SK-N-SH (cell line): ENCODE measurements at regions not wholly inside any gene's neighbourhood (a gene's known extent, or its start where the extent isn't known, plus 50 kb on each side); places are given as distances from the start of the nearest gene placed in this dataset.

ENCODE experiments used
- CTCF ChIA-PET: fragments of 300-600, 350-600 bp; formaldehyde crosslinking; extraction: SDS; loops from one replicate; lab custom pipeline; 2021; lab: Yijun Ruan, JAX
- POLR2A ChIA-PET: fragments of 350-600 bp; sonication (Branson Sonifier 250); formaldehyde crosslinking; extraction: SDS; loops from one replicate; lab custom pipeline; 2020; ENCODE audit warnings: antibody characterized with exemption, inconsistent platforms; lab: Yijun Ruan, JAX
- DNase-seq: peaks from one replicate; pipeline ENCODE4 v3.0.0; 2012
- H2AFZ ChIP-seq: fragments of 200-600 bp; sonication (generic); 2 replicates; pipeline ENCODE4 v1.8.1; 2016; ENCODE audit warnings: antibody characterized with exemption, mild to moderate bottlenecking, low read depth
- H3F3A ChIP-seq: fragments of 200-600 bp; sonication (generic); replicated peaks from 2 replicates; pipeline ENCODE3; 2016; ENCODE audit warnings: antibody characterized with exemption, mild to moderate bottlenecking; ENCODE audit not compliant: insufficient read depth
- H3K27ac ChIP-seq, 2 experiments: fragments of 200-500 bp in 1 of 2; fragments of 200-600 bp in 1 of 2; sonication (Bioruptor generic) in 1 of 2; sonication (generic), shearing (Covaris generic) in 1 of 2; 2 replicates each; pipeline versions ENCODE4 v1.5.1 to v1.6.1; 2014 to 2016; ENCODE audit warnings: low read depth in 2 of 2, inconsistent platforms in 1 of 2, low read length in 1 of 2, mild to moderate bottlenecking in 1 of 2, mixed read lengths in 1 of 2
- H3K27me3 ChIP-seq: fragments of 200-600 bp; sonication (generic), shearing (Covaris generic); 2 replicates; pipeline ENCODE4 v1.6.1; 2016; ENCODE audit warnings: mixed run types; ENCODE audit not compliant: insufficient read depth
- H3K36me3 ChIP-seq, 2 experiments: fragments of 200-500 bp in 1 of 2; fragments of 200-600 bp in 1 of 2; sonication (Bioruptor generic) in 1 of 2; sonication (generic) in 1 of 2; replicated peaks in 1 of 2; 2 replicates each; pipeline versions ENCODE3 to v1.5.1; 2014 to 2016; ENCODE audit warnings: low read length in 1 of 2, mild to moderate bottlenecking in 1 of 2; ENCODE audit not compliant: insufficient read depth in 2 of 2, control insufficient read depth in 1 of 2
- H3K4me1 ChIP-seq, 2 experiments: fragments of 200-500 bp in 1 of 2; fragments of 200-600 bp in 1 of 2; sonication (Bioruptor generic) in 1 of 2; sonication (generic), shearing (Covaris generic) in 1 of 2; 2 replicates each; pipeline versions ENCODE4 v1.5.1 to v1.6.1; 2014 to 2016; ENCODE audit warnings: low read depth in 1 of 2, low read length in 1 of 2, mixed run types in 1 of 2; ENCODE audit not compliant: insufficient read depth in 2 of 2, control insufficient read depth in 1 of 2
- H3K4me2 ChIP-seq: fragments of 200-600 bp; sonication (generic), shearing (Covaris generic); 2 replicates; pipeline ENCODE4 v1.6.1; 2017; ENCODE audit warnings: mixed run types
- H3K4me3 ChIP-seq, 2 experiments: fragments of 200-500 bp in 1 of 2; fragments of 200-600 bp in 1 of 2; sonication (Bioruptor generic) in 1 of 2; sonication (generic), shearing (Covaris generic) in 1 of 2; 2 replicates each; pipeline versions ENCODE4 v1.5.1 to v1.8.1; 2014 to 2016; ENCODE audit warnings: low read depth in 2 of 2, inconsistent platforms in 1 of 2, low read length in 1 of 2, mild to moderate bottlenecking in 1 of 2, mixed read lengths in 1 of 2, moderate library complexity in 1 of 2
- H3K79me2 ChIP-seq: fragments of 200-600 bp; sonication (generic); 2 replicates; pipeline ENCODE4 v1.8.1; 2017; ENCODE audit warnings: mild to moderate bottlenecking; ENCODE audit not compliant: insufficient read depth
- H3K9ac ChIP-seq: fragments of 200-600 bp; sonication (generic); 2 replicates; pipeline ENCODE4 v1.6.1; 2017; ENCODE audit warnings: mixed run types
- H3K9me2 ChIP-seq: fragments of 200-600 bp; sonication (generic); 2 replicates; pipeline ENCODE4 v1.6.1; 2017; ENCODE audit warnings: mixed run types
- H3K9me3 ChIP-seq: fragments of 200-600 bp; sonication (generic); 2 replicates; pipeline ENCODE4 v1.6.1; 2017; ENCODE audit warnings: mixed run types, mild to moderate bottlenecking, moderate library complexity
- H4K20me1 ChIP-seq: fragments of 200-600 bp; sonication (generic); 2 replicates; pipeline ENCODE4 v1.6.1; 2017; ENCODE audit warnings: mild to moderate bottlenecking, mixed run types; ENCODE audit not compliant: insufficient read depth
- CHD2 ChIP-seq: fragments of 150-350 bp; IDR thresholded peaks from 2 replicates; pipeline ENCODE4 v1.6.1; 2018; ENCODE audit warnings: low read length; ENCODE audit not compliant: partially characterized antibody
- CTCF ChIP-seq: fragments of 200-600 bp; sonication (generic); IDR thresholded peaks from 2 replicates; pipeline ENCODE4 v1.6.1; 2017; ENCODE audit warnings: antibody characterized with exemption, mild to moderate bottlenecking, moderate library complexity
- ELF1 ChIP-seq: IDR thresholded peaks from 2 replicates; pipeline ENCODE4 v1.4.0; 2012
- FOSL2 ChIP-seq: IDR thresholded peaks from 2 replicates; pipeline ENCODE4 v1.4.0; 2012; ENCODE audit warnings: low read depth, mild to moderate bottlenecking, moderate library complexity, borderline replicate concordance
- GABPA ChIP-seq: IDR thresholded peaks from 2 replicates; pipeline ENCODE4 v1.4.0; 2012; ENCODE audit warnings: low read depth, mild to moderate bottlenecking
- IRF3 ChIP-seq: fragments of 150-350 bp; IDR thresholded peaks from 2 replicates; pipeline ENCODE4 v1.6.1; 2016; ENCODE audit warnings: mild to moderate bottlenecking, low read depth, low read length
- JUND ChIP-seq: IDR thresholded peaks from 2 replicates; pipeline ENCODE4 v1.4.0; 2012
- MAX ChIP-seq: IDR thresholded peaks from 2 replicates; pipeline ENCODE4 v1.4.0; 2012; ENCODE audit warnings: low read depth
- NRF1 ChIP-seq: IDR thresholded peaks from 2 replicates; pipeline ENCODE4 v1.6.1; 2012; ENCODE audit warnings: low read depth, mild to moderate bottlenecking, low read length
- POLR2AphosphoS5 ChIP-seq: IDR thresholded peaks from 2 replicates; pipeline ENCODE4 v1.6.1; 2012; ENCODE audit warnings: low read depth, low read length
- RAD21 ChIP-seq: IDR thresholded peaks from 2 replicates; pipeline ENCODE4 v1.6.1; 2012; ENCODE audit warnings: mild to moderate bottlenecking, low read length
- RCOR1 ChIP-seq: fragments of 150-350 bp; IDR thresholded peaks from 2 replicates; pipeline ENCODE4 v1.6.1; 2017; ENCODE audit warnings: antibody characterized with exemption, low read length
- REST ChIP-seq: IDR thresholded peaks from 2 replicates; pipeline ENCODE4 v1.6.1; 2012; ENCODE audit warnings: mild to moderate bottlenecking, low read depth, low read length, moderate library complexity
- RFX5 ChIP-seq: IDR thresholded peaks from 2 replicates; pipeline ENCODE4 v1.6.1; 2012; ENCODE audit warnings: mild to moderate bottlenecking, improper control_type of control experiment, low read length
- RXRA ChIP-seq: IDR thresholded peaks from 2 replicates; pipeline ENCODE4 v1.4.0; 2012; ENCODE audit warnings: low read depth, mild to moderate bottlenecking, borderline replicate concordance
- SMC3 ChIP-seq: IDR thresholded peaks from 2 replicates; pipeline ENCODE4 v1.6.1; 2012; ENCODE audit warnings: low read depth, low read length, improper control_type of control experiment
- USF1 ChIP-seq: IDR thresholded peaks from 2 replicates; pipeline ENCODE4 v1.4.0; 2012; ENCODE audit warnings: low read depth, borderline replicate concordance
- USF2 ChIP-seq: fragments of 150-350 bp; IDR thresholded peaks from 2 replicates; pipeline ENCODE4 v1.6.1; 2017; ENCODE audit warnings: antibody characterized with exemption, low read length, low read depth, borderline replicate concordance
- ZBTB33 ChIP-seq: IDR thresholded peaks from 2 replicates; pipeline ENCODE4 v1.4.0; 2012; ENCODE audit warnings: low read depth, borderline replicate concordance

- Histone ChIP-seq H3F3A (no peaks in the 10 kb centered on the region), H3K4me1 (no peaks in the 10 kb centered on the region; a peak in 1 of 4 replicates), H3K27ac (no peak overlapping the region), H3K36me3 (no peaks in the 10 kb centered on the region), H3K9me3 (no peaks in the 10 kb centered on the region), H2AFZ (no peak overlapping the region), H3K9me2 (no peaks in the 10 kb centered on the region), H3K4me2 (no peak overlapping the region), H3K4me3 (no peak overlapping the region), H3K9ac (no peak overlapping the region), H3K79me2 (no peaks in the 10 kb centered on the region), H4K20me1 (no peaks in the 10 kb centered on the region), H3K27me3 (no peaks in the 10 kb centered on the region)
- POLR2A ChIA-PET = no interaction called here
- CTCF ChIA-PET = no interaction called here
- TF ChIP-seq RXRA (no peak), RAD21 (no peak), ELF1 (no peak), CHD2 (no peak), MAX (no peak), USF2 (no peak), NRF1 (no peak), ZBTB33 (no peak), USF1 (no peak), RCOR1 (no peak), JUND (no peak), POLR2AphosphoS5 (no peak), IRF3 (no peak), RFX5 (no peak), FOSL2 (no peak), SMC3 (no peak), GABPA (no peak), CTCF (no peak), REST (no peak)
- DNase-seq = no peak
These were observed 642.1 kb upstream of the NRSN1 start for GRCh38 chr6:23483896-23484295.
